ENCODE measurements at regions not wholly inside any gene's neighbourhood (a gene's known extent, or its start where the extent isn't known, plus 50 kb on each side); places are given as distances from the start of the nearest gene placed in this dataset.

- Histone ChIP-seq H3K9ac (ENCODE audit: low read length) (no peak overlapping the region), H3F3A (ENCODE audit: insufficient read depth, low read length, poor library complexity, severe bottlenecking) (no peaks in the 10 kb centered on the region), H3K36me3 (ENCODE audit: insufficient read depth, low read length) (no peaks in the 10 kb centered on the region), H3K9me2 (ENCODE audit: insufficient read depth, low read length) (no peaks in the 10 kb centered on the region), H3K79me2 (replicated peaks; ENCODE audit: insufficient read depth, low read length) (no peaks in the 10 kb centered on the region), H3K27me3 (ENCODE audit: insufficient read depth, low read depth, low read length) (no peaks in the 10 kb centered on the region), H3K4me3 (ENCODE audit: low read length) (no peak overlapping the region), H3K4me2 (ENCODE audit: low read length) (no peak overlapping the region), H3K27ac (ENCODE audit: low read length) (no peak overlapping the region), H4K20me1 (ENCODE audit: insufficient read depth) (no peaks in the 10 kb centered on the region), H3K9me3 (ENCODE audit: low read length) (no peaks in the 10 kb centered on the region), H2AFZ (ENCODE audit: low read depth, low read length) (no peak overlapping the region)
- TF ChIP-seq POLR2AphosphoS5 (IDR thresholded peaks at IDR 0.05) (no peak), SMC3 (conservative IDR thresholded peaks at IDR 0.05; ENCODE audit: poor library complexity) (no peak), RAD21 (conservative IDR thresholded peaks at IDR 0.05) (no peak), MXI1 (conservative IDR thresholded peaks at IDR 0.05; ENCODE audit: poor library complexity, severe bottlenecking) (no peak), EP300 (conservative IDR thresholded peaks at IDR 0.05; ENCODE audit: poor library complexity, severe bottlenecking) (no peak), REST (IDR thresholded peaks at IDR 0.05; ENCODE audit: borderline replicate concordance) (no peak), TAF1 (IDR thresholded peaks at IDR 0.05; ENCODE audit: low read depth) (no peak), EZH2 (IDR thresholded peaks at IDR 0.05; ENCODE audit: borderline replicate concordance, insufficient read depth, low read length, poor library complexity, severe bottlenecking) (no peak), CTCF (IDR thresholded peaks at IDR 0.05; ENCODE audit: poor library complexity, severe bottlenecking) (no peak)
Measured at GRCh38 chr3:159137949-159138348, 336.1 kb downstream of the MFSD1 start.

GRCh38 chr3:159139326-159139725 is 337.5 kb downstream of the MFSD1 start:
- Histone ChIP-seq H3F3A (ENCODE audit: insufficient read depth, low read length, poor library complexity, severe bottlenecking) (no peaks in the 10 kb centered on the region), H3K9me3 (ENCODE audit: low read length) (no peaks in the 10 kb centered on the region), H3K9me2 (ENCODE audit: insufficient read depth, low read length) (no peaks in the 10 kb centered on the region), H3K36me3 (ENCODE audit: insufficient read depth, low read length) (no peaks in the 10 kb centered on the region), H4K20me1 (ENCODE audit: insufficient read depth) (no peaks in the 10 kb centered on the region), H3K27me3 (ENCODE audit: insufficient read depth, low read depth, low read length) (no peaks in the 10 kb centered on the region), H3K4me3 (ENCODE audit: low read length) (no peak overlapping the region), H3K4me2 (ENCODE audit: low read length) (no peak overlapping the region), H3K79me2 (replicated peaks; ENCODE audit: insufficient read depth, low read length) (no peaks in the 10 kb centered on the region), H3K27ac (ENCODE audit: low read length) (no peak overlapping the region), H2AFZ (ENCODE audit: low read depth, low read length) (no peak overlapping the region), H3K9ac (ENCODE audit: low read length) (no peak overlapping the region)
- TF ChIP-seq SMC3 (conservative IDR thresholded peaks at IDR 0.05; ENCODE audit: poor library complexity): no peak
- no peak for TF ChIP-seq CTCF (IDR thresholded peaks at IDR 0.05; ENCODE audit: poor library complexity, severe bottlenecking)
- no peak for TF ChIP-seq EP300 (conservative IDR thresholded peaks at IDR 0.05; ENCODE audit: poor library complexity, severe bottlenecking)
- no peak for TF ChIP-seq TAF1 (IDR thresholded peaks at IDR 0.05; ENCODE audit: low read depth)
- no peak for TF ChIP-seq EZH2 (IDR thresholded peaks at IDR 0.05; ENCODE audit: borderline replicate concordance, insufficient read depth, low read length, poor library complexity, severe bottlenecking)

All from neural cell (in vitro differentiated cells).